GM23248 (cell line): ENCODE measurements at regions not wholly inside any gene's neighbourhood (a gene's known extent, or its start where the extent isn't known, plus 50 kb on each side); places are given as distances from the start of the nearest gene placed in this dataset.

Experiments used
- DNase-seq: peaks from one replicate; pipeline ENCODE4 v3.0.0-alpha.2; 2015
- H2AFZ ChIP-seq: fragments of 200-600 bp; sonication (generic); 2 replicates; pipeline ENCODE4 v1.6.1; 2016; ENCODE audit warnings: antibody characterized with exemption
- H3F3A ChIP-seq: fragments of 200-600 bp; sonication (generic); 2 replicates; pipeline ENCODE4 v1.6.1; 2016; ENCODE audit warnings: mild to moderate bottlenecking, antibody characterized with exemption, mixed run types; ENCODE audit not compliant: insufficient read depth
- H3K27ac ChIP-seq: fragments of 200-600 bp; sonication (generic); 2 replicates; pipeline ENCODE4 v1.5.1; 2016; ENCODE audit warnings: mild to moderate bottlenecking
- H3K27me3 ChIP-seq: fragments of 200-600 bp; sonication (generic); replicated peaks from 2 replicates; pipeline ENCODE4 v1.6.1; 2016; ENCODE audit warnings: mild to moderate bottlenecking; ENCODE audit not compliant: insufficient read depth
- H3K36me3 ChIP-seq: fragments of 200-600 bp; sonication (generic); 2 replicates; pipeline ENCODE4 v1.6.1; 2016; ENCODE audit warnings: low read depth, mild to moderate bottlenecking
- H3K4me1 ChIP-seq: fragments of 200-600 bp; sonication (generic); 2 replicates; pipeline ENCODE4 v1.6.1; 2016; ENCODE audit warnings: mild to moderate bottlenecking; ENCODE audit not compliant: insufficient read depth
- H3K4me2 ChIP-seq: fragments of 200-600 bp; sonication (generic); one replicate; pipeline ENCODE4 v1.6.1; 2016; ENCODE audit warnings: mild to moderate bottlenecking; ENCODE audit not compliant: unreplicated experiment
- H3K4me3 ChIP-seq: fragments of 200-600 bp; sonication (generic); 2 replicates; pipeline ENCODE4 v1.5.1; 2016; ENCODE audit warnings: mild to moderate bottlenecking
- H3K79me2 ChIP-seq: fragments of 200-600 bp; sonication (generic); 2 replicates; pipeline ENCODE4 v1.6.1; 2016; ENCODE audit warnings: mild to moderate bottlenecking; ENCODE audit not compliant: insufficient read depth
- H3K9ac ChIP-seq: fragments of 200-600 bp; sonication (generic); 2 replicates; pipeline ENCODE4 v1.6.1; 2016; ENCODE audit warnings: mild to moderate bottlenecking
- H3K9me2 ChIP-seq: fragments of 200-600 bp; sonication (generic); 2 replicates; pipeline ENCODE4 v1.6.1; 2016; ENCODE audit warnings: mixed run types, mild to moderate bottlenecking, moderate library complexity; ENCODE audit not compliant: insufficient read depth
- H3K9me3 ChIP-seq: fragments of 200-600 bp; sonication (generic); one replicate; pipeline ENCODE4 v1.6.1; 2017; ENCODE audit warnings: low read depth
- H4K20me1 ChIP-seq: fragments of 200-600 bp; sonication (generic); 2 replicates; pipeline ENCODE4 v1.6.0; 2016; ENCODE audit not compliant: insufficient read depth
- EZH2 ChIP-seq: fragments of 200-600 bp; sonication (generic); IDR thresholded peaks from 2 replicates; pipeline ENCODE4 v1.6.1; 2018; ENCODE audit warnings: antibody characterized with exemption, mild to moderate bottlenecking; ENCODE audit not compliant: insufficient read depth, poor library complexity, severe bottlenecking
- EZH2phosphoT487 ChIP-seq: fragments of 200-600 bp; sonication (generic); IDR thresholded peaks from 2 replicates; pipeline ENCODE4 v1.6.1; 2018; ENCODE audit warnings: antibody characterized with exemption, moderate library complexity, mild to moderate bottlenecking, low read depth; ENCODE audit not compliant: insufficient read depth
- WGBS, 2 experiments: methylation state at CpG; one replicate each; pipeline ENCODE4 v1.1.6; 2015 to 2017; ENCODE audit warnings: low lambda C conversion rate in 2 of 2, low coverage in 1 of 2; ENCODE audit errors: missing lambda C conversion rate in 2 of 2; 5-methylcytosine and 5-hydroxymethylcytosine counted together
- in situ Hi-C: fragments of 300-500 bp; cut with MboI; formaldehyde crosslinking; loops from 2 replicates; pipeline ENCODE4 v1.15.0; 2020

GRCh38 chr9:74284581-74285450 is 212.3 kb upstream of the RORB start:
- Histone ChIP-seq H3K4me1 (no peaks in the 10 kb centered on the region), H3K4me2 (no peak overlapping the region), H3K4me3 (no peak overlapping the region), H4K20me1 (no peaks in the 10 kb centered on the region), H3K27ac (no peak overlapping the region), H3K79me2 (no peaks in the 10 kb centered on the region), H3K27me3 (no peaks in the 10 kb centered on the region), H3K9me3 (no peaks in the 10 kb centered on the region), H3F3A (no peaks in the 10 kb centered on the region), H3K9me2 (no peaks in the 10 kb centered on the region), H3K9ac (no peak overlapping the region), H3K36me3 (no peaks in the 10 kb centered on the region), H2AFZ (no peak overlapping the region)
- in situ Hi-C loops = no loop called here
- 2 to 3% methylated on average over 11 of the region's 11 CpGs for WGBS, 2 experiments
- no peak for DNase-seq
- TF ChIP-seq EZH2 (no peak), EZH2phosphoT487 (no peak)

GRCh38 chr9:74293479-74293878 is 203.7 kb upstream of the RORB start:
- in situ Hi-C loops = no loop called here
- H3K4me1 ChIP-seq = no peaks in the 10 kb centered on the region
- no peak overlapping the region for H3K27ac ChIP-seq
- H3K4me3 ChIP-seq = no peak overlapping the region
- H3K9me2 ChIP-seq = no peaks in the 10 kb centered on the region
- TF ChIP-seq EZH2phosphoT487 (no peak), EZH2 (no peak)
- no peak for DNase-seq
- no peaks in the 10 kb centered on the region for H4K20me1 ChIP-seq
- WGBS, 2 experiments = 21 to 24% methylated on average over 2 of the region's 2 CpGs
- no peaks in the 10 kb centered on the region for H3K79me2 ChIP-seq
- H3K9me3 ChIP-seq = no peaks in the 10 kb centered on the region
- H3F3A ChIP-seq = no peaks in the 10 kb centered on the region
- no peak overlapping the region for H3K9ac ChIP-seq
- no peak overlapping the region for H2AFZ ChIP-seq
- no peaks in the 10 kb centered on the region for H3K27me3 ChIP-seq
- no peaks in the 10 kb centered on the region for H3K36me3 ChIP-seq
- no peak overlapping the region for H3K4me2 ChIP-seq

- no peak overlapping the region for H3K27ac ChIP-seq
- no peak for DNase-seq
- H3K4me1 ChIP-seq = no peaks in the 10 kb centered on the region
- TF ChIP-seq EZH2 (no peak), EZH2phosphoT487 (no peak)
- H3K27me3 ChIP-seq = no peaks in the 10 kb centered on the region
- no peaks in the 10 kb centered on the region for H4K20me1 ChIP-seq
- no peaks in the 10 kb centered on the region for H3F3A ChIP-seq
- no peak overlapping the region for H3K9ac ChIP-seq
- H3K4me2 ChIP-seq = no peak overlapping the region
- H3K36me3 ChIP-seq = no peaks in the 10 kb centered on the region
- no peaks in the 10 kb centered on the region for H3K9me3 ChIP-seq
- H3K4me3 ChIP-seq = no peak overlapping the region
- no peak overlapping the region for H2AFZ ChIP-seq
- in situ Hi-C loops = no loop called here
- H3K9me2 ChIP-seq = no peaks in the 10 kb centered on the region
- H3K79me2 ChIP-seq = no peaks in the 10 kb centered on the region
- WGBS, 2 experiments = 28 to 38% methylated on average over 6 of the region's 6 CpGs
Observed at GRCh38 chr9:74303945-74304344, 193.2 kb upstream of the RORB start.

GRCh38 chr9:74304598-74304997 is 192.5 kb upstream of the RORB start:
- H3K9me2 ChIP-seq = no peaks in the 10 kb centered on the region
- no peak overlapping the region for H3K4me2 ChIP-seq
- 15 to 21% methylated on average over 1 of the region's 1 CpG for WGBS, 2 experiments
- H3K4me3 ChIP-seq = no peak overlapping the region
- no peak for TF ChIP-seq EZH2
- no peak for TF ChIP-seq EZH2phosphoT487
- H3K9me3 ChIP-seq = no peaks in the 10 kb centered on the region
- H3K79me2 ChIP-seq = no peaks in the 10 kb centered on the region
- no peaks in the 10 kb centered on the region for H3F3A ChIP-seq
- H3K36me3 ChIP-seq = no peaks in the 10 kb centered on the region
- H3K9ac ChIP-seq = no peak overlapping the region
- no peaks in the 10 kb centered on the region for H3K4me1 ChIP-seq
- no peak for DNase-seq
- no peaks in the 10 kb centered on the region for H4K20me1 ChIP-seq
- no peak overlapping the region for H2AFZ ChIP-seq
- no peak overlapping the region for H3K27ac ChIP-seq
- in situ Hi-C loops = no loop called here
- no peaks in the 10 kb centered on the region for H3K27me3 ChIP-seq
